IMR-90 (cell line): ENCODE measurements at regions not wholly inside any gene's neighbourhood (a gene's known extent, or its start where the extent isn't known, plus 50 kb on each side); places are given as distances from the start of the nearest gene placed in this dataset.

Source experiments
- ATAC-seq: fragments of 200-7000 bp; cut with Tn5 transposase; 2 replicates; pipeline ENCODE4 v1.9.1; 2020; ENCODE audit warnings: low read depth, mild to moderate bottlenecking, moderate library complexity
- BruUV-seq: library from RNA; stranded (reverse); fragments of 400-500 nt; replicated peaks from 2 replicates; lab custom pipeline; 2021; lab: Mats Ljungman, UMichigan
- CTCF ChIA-PET: fragments of 300-600 bp; formaldehyde crosslinking; extraction: SDS; loops from one replicate; lab custom pipeline; 2021; ENCODE audit warnings: antibody characterized with exemption; lab: Yijun Ruan, JAX
- POLR2A ChIA-PET: fragments of 300-600 bp; sonication (Branson Sonifier 250); formaldehyde crosslinking; loops from one replicate; lab custom pipeline; 2022; ENCODE audit warnings: antibody characterized with exemption; ENCODE audit not compliant: unreplicated experiment; lab: Charles Lee
- DNase-seq: peaks from one replicate; pipeline ENCODE4 v3.0.0; 2013
- H2AFZ ChIP-seq: replicated peaks from 2 replicates; pipeline ENCODE3; 2013; ENCODE audit warnings: low read length, mild to moderate bottlenecking; ENCODE audit not compliant: poor library complexity
- H2AK5ac ChIP-seq: 2 replicates; pipeline ENCODE4 v1.6.1; 2013; ENCODE audit warnings: low read depth, low read length, inconsistent platforms
- H2AK9ac ChIP-seq: replicated peaks from 2 replicates; pipeline ENCODE3; 2013; ENCODE audit warnings: mild to moderate bottlenecking, low read depth, low read length, moderate library complexity; ENCODE audit not compliant: poor library complexity
- H2BK120ac ChIP-seq: 2 replicates; pipeline ENCODE4 v1.6.1; 2013; ENCODE audit warnings: low read depth, low read length, inconsistent platforms
- H2BK15ac ChIP-seq: 3 replicates; pipeline ENCODE4 v1.6.1; 2013; ENCODE audit warnings: low read depth, low read length, inconsistent platforms
- H2BK20ac ChIP-seq: 2 replicates; pipeline ENCODE4 v1.6.1; 2013; ENCODE audit warnings: low read depth, mild to moderate bottlenecking, inconsistent platforms, low read length, moderate library complexity
- H2BK5ac ChIP-seq: 2 replicates; pipeline ENCODE4 v1.6.1; 2013; ENCODE audit warnings: mild to moderate bottlenecking, low read depth, low read length, inconsistent platforms; ENCODE audit not compliant: poor library complexity, severe bottlenecking
- H3K14ac ChIP-seq: replicated peaks from 2 replicates; pipeline ENCODE4 v1.6.1; 2013; ENCODE audit warnings: low read depth, low read length, inconsistent platforms
- H3K18ac ChIP-seq: 2 replicates; pipeline ENCODE4 v1.6.1; 2013; ENCODE audit warnings: low read depth, low read length, control low read depth
- H3K23ac ChIP-seq: 2 replicates; pipeline ENCODE4 v1.6.1; 2013; ENCODE audit warnings: low read depth, low read length, inconsistent platforms
- H3K27ac ChIP-seq: 2 replicates; pipeline ENCODE4 v1.5.1; 2013; ENCODE audit warnings: mild to moderate bottlenecking, control low read depth, low read length; ENCODE audit not compliant: insufficient read depth
- H3K27me3 ChIP-seq: 2 replicates; pipeline ENCODE4 v1.6.1; 2013; ENCODE audit warnings: low read length; ENCODE audit not compliant: control insufficient read depth, insufficient read depth
- H3K36me3 ChIP-seq: 2 replicates; pipeline ENCODE4 v1.6.1; 2013; ENCODE audit warnings: low read length, mixed read lengths; ENCODE audit not compliant: control insufficient read depth, insufficient read depth
- H3K4ac ChIP-seq: 2 replicates; pipeline ENCODE4 v1.6.1; 2013; ENCODE audit warnings: low read depth, low read length, inconsistent platforms
- H3K4me1 ChIP-seq: 2 replicates; pipeline ENCODE4 v1.6.1; 2013; ENCODE audit warnings: low read length, mixed read lengths; ENCODE audit not compliant: control insufficient read depth, insufficient read depth
- H3K4me2 ChIP-seq: 2 replicates; pipeline ENCODE4 v1.6.1; 2013; ENCODE audit warnings: low read depth, mild to moderate bottlenecking, control low read depth, low read length, moderate library complexity
- H3K4me3 ChIP-seq: 2 replicates; pipeline ENCODE4 v1.5.1; 2013; ENCODE audit warnings: low read depth, mild to moderate bottlenecking, control low read depth, low read length, moderate library complexity; ENCODE audit not compliant: insufficient read depth
- H3K56ac ChIP-seq: 2 replicates; pipeline ENCODE4 v1.6.1; 2013; ENCODE audit warnings: low read length, inconsistent platforms; ENCODE audit not compliant: insufficient read depth; ENCODE audit errors: extremely low read depth
- H3K79me1 ChIP-seq, 2 experiments: 2 replicates each; pipeline ENCODE4 v1.6.1; 2013; ENCODE audit warnings: low read length in 2 of 2, inconsistent platforms in 1 of 2, low read depth in 1 of 2
- H3K9ac ChIP-seq: 2 replicates; pipeline ENCODE4 v1.6.1; 2013; ENCODE audit warnings: low read depth, low read length, control low read depth
- H3K9me1 ChIP-seq: 2 replicates; pipeline ENCODE4 v1.6.1; 2013; ENCODE audit warnings: low read length, inconsistent platforms; ENCODE audit not compliant: insufficient read depth
- H3K9me3 ChIP-seq: 2 replicates; pipeline ENCODE4 v1.6.1; 2013; ENCODE audit warnings: low read length; ENCODE audit not compliant: control insufficient read depth, insufficient read depth
- H4K20me1 ChIP-seq: 2 replicates; pipeline ENCODE4 v1.6.1; 2013; ENCODE audit warnings: low read length, inconsistent platforms; ENCODE audit not compliant: insufficient read depth
- H4K5ac ChIP-seq: 2 replicates; pipeline ENCODE4 v1.6.1; 2013; ENCODE audit warnings: mild to moderate bottlenecking, low read depth, low read length, control low read depth
- H4K8ac ChIP-seq, 2 experiments: 2 replicates each; pipeline ENCODE4 v1.6.1; 2013; ENCODE audit warnings: low read depth in 2 of 2, low read length in 2 of 2, control low read depth in 1 of 2, inconsistent platforms in 1 of 2
- H4K91ac ChIP-seq: 2 replicates; pipeline ENCODE4 v1.6.1; 2013; ENCODE audit warnings: low read depth, low read length, inconsistent platforms; ENCODE audit not compliant: insufficient read depth
- FOS ChIP-seq: fragments of 150-350 bp; IDR thresholded peaks from 2 replicates; pipeline ENCODE4 v1.6.1; 2016; ENCODE audit warnings: low read depth, low read length
- POLR2A ChIP-seq: IDR thresholded peaks from 2 replicates; pipeline ENCODE4 v1.6.1; 2012; ENCODE audit warnings: mild to moderate bottlenecking, low read depth, low read length
- USF2 ChIP-seq: fragments of 150-350 bp; IDR thresholded peaks from 2 replicates; pipeline ENCODE4 v1.6.1; 2017; ENCODE audit warnings: mild to moderate bottlenecking, antibody characterized with exemption, low read length, low read depth
- WGBS, 2 experiments: methylation state at CpG; one replicate each; pipeline versions ENCODE4 v1.1.5 to v1.1.7; 2013; ENCODE audit warnings: missing lambda C conversion rate in 2 of 2; ENCODE audit not compliant: insufficient read length in 1 of 2; ENCODE audit errors: extremely low coverage in 2 of 2; 5-methylcytosine and 5-hydroxymethylcytosine counted together
- dilution Hi-C: fragments of 300-500 bp; cut with HindIII; formaldehyde crosslinking; loops from one replicate; pipeline ENCODE4 v1.14.3; 2018; ENCODE audit warnings: low sequenced_read_pairs; ENCODE audit not compliant: unreplicated experiment
- in situ Hi-C: fragments of 300-500 bp; cut with MboI; formaldehyde crosslinking; loops from 3 replicates; pipeline ENCODE4 v1.14.3; 2019; ENCODE audit warnings: low sequenced_read_pairs, inconsistent platforms, mixed read lengths
- intact Hi-C: fragments of 100-400 bp; cut with micrococcal nuclease; formaldehyde crosslinking; loops from 2 replicates; pipeline ENCODE4 v1.10.0; 2022

- CTCF ChIA-PET: interaction anchor here (2.3 kb wide), 1 partner anchor 21 kb away, joined by 9 read pairs; no protein-coding TSS in a partner anchor
- ATAC-seq: no peak
Measured at GRCh38 chr3:159904911-159905310, 83.7 kb upstream of the IL12A start.

More at GRCh38 chr3:159904911-159905310, 83.7 kb upstream of the IL12A start:
- no peak overlapping the region for H2AFZ ChIP-seq
- H2BK120ac ChIP-seq: no peak overlapping the region
- no peak overlapping the region for H4K91ac ChIP-seq
- H2AK5ac ChIP-seq: no peak overlapping the region
- H2BK20ac ChIP-seq: no peak overlapping the region
- no peak overlapping the region for H3K56ac ChIP-seq
- no peaks in the 10 kb centered on the region; the same call in 1 of the 2 replicates for H3K36me3 ChIP-seq
- H3K4me3 ChIP-seq: no peak overlapping the region
- no peaks in the 10 kb centered on the region; a peak in 1 of 4 replicates for H3K79me1 ChIP-seq
- dilution Hi-C loops: no loop called here
- no peak overlapping the region for H3K18ac ChIP-seq
- no peak overlapping the region for H3K4ac ChIP-seq
- no peak overlapping the region for H3K14ac ChIP-seq
- no TSS peak for BruUV-seq
- H4K20me1 ChIP-seq: no peaks in the 10 kb centered on the region
- peak; percentile 24 for DNase-seq
- H3K27ac ChIP-seq: no peak overlapping the region
- in situ Hi-C loops: no loop called here
- no peak overlapping the region for H4K5ac ChIP-seq
- 80% methylated on average over 1 of the region's 2 CpGs; no CpG with 5 or more reads in 1 of the 2 experiments for WGBS, 2 experiments
- intact Hi-C loops: no loop called here
- no peak overlapping the region for H2AK9ac ChIP-seq
- no peak overlapping the region for H2BK15ac ChIP-seq
- POLR2A ChIA-PET: no interaction called here
- H3K9me1 ChIP-seq: no peaks in the 10 kb centered on the region; the same call in 1 of the 2 replicates
- TF ChIP-seq USF2 (no peak), FOS (no peak), POLR2A (no peak)
- H3K23ac ChIP-seq: no peak overlapping the region
- no peaks in the 10 kb centered on the region for H3K27me3 ChIP-seq
- no peak overlapping the region for H2BK5ac ChIP-seq
- H3K4me1 ChIP-seq: peaks cover 7% of the 10 kb centered on the region
- H4K8ac ChIP-seq: no peak overlapping the region
- H3K4me2 ChIP-seq: no peak overlapping the region
- no peaks in the 10 kb centered on the region for H3K9me3 ChIP-seq
- H3K9ac ChIP-seq: no peak overlapping the region
